A673 (cell line): ENCODE measurements at regions not wholly inside any gene's neighbourhood (a gene's known extent, or its start where the extent isn't known, plus 50 kb on each side); places are given as distances from the start of the nearest gene placed in this dataset.
"Not testable (repeated sequence)": the region's sequence is repeated elsewhere in the genome, so short reads cannot be mapped to it uniquely, and the experiment has no call there.

Source experiments
- CTCF ChIP-seq: fragments of 300-800, 200-600 bp; sonication (generic); conservative IDR thresholded peaks from 2 replicates; pipeline ENCODE4 v1.5.1; 2017; ENCODE audit warnings: low read depth, mild to moderate bottlenecking, antibody characterized with exemption, low read length, moderate library complexity, mixed read lengths
- EZH2 ChIP-seq: fragments of 200-600 bp; sonication (generic); IDR thresholded peaks from 2 replicates; pipeline ENCODE4 v1.6.1; 2017; ENCODE audit warnings: borderline replicate concordance, low read depth, mild to moderate bottlenecking, mixed read lengths, antibody characterized with exemption, low read length; ENCODE audit not compliant: poor library complexity, severe bottlenecking

- not testable (repeated sequence) for TF ChIP-seq CTCF, EZH2
Measured at GRCh38 chr2:87548681-87549536, 199.0 kb upstream of the PLGLB2 start.
